ENCODE measurements at regions not wholly inside any gene's neighbourhood (a gene's known extent, or its start where the extent isn't known, plus 50 kb on each side); places are given as distances from the start of the nearest gene placed in this dataset.

DNA sequence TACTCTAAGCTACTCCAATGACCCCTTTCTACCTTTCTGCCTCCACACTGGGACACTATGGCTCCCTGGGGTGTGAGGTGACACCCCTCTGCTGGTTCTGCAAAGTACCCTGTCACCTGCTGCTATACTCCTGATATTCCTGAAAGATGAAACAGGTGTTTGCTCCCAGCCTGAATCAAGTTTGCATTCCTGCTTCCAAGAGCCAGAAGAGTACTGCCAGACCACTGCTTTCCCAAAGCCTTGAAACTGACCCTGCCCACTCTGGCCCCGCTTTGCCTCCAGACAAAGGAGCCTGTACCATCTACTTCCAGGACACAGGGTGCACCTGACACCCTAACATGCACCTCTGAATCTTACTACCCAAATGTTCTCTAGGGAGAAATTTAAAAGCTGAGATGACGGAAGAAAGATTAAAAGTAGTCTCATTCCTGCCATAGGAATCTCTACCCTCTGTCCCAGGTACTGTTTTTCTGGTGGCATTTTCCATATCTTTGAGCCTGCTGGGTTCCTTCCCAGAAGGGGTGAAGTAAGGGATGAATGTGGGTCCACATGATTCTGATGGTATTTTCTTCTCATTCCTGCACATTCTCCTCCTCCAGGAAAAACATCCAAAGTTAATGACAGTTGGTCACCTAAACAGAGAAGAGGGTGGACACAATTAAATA lies 70.3 kb upstream of the DUSP10 start:
- DNase-seq (ENCODE audit: low read depth): no peak

DNA sequence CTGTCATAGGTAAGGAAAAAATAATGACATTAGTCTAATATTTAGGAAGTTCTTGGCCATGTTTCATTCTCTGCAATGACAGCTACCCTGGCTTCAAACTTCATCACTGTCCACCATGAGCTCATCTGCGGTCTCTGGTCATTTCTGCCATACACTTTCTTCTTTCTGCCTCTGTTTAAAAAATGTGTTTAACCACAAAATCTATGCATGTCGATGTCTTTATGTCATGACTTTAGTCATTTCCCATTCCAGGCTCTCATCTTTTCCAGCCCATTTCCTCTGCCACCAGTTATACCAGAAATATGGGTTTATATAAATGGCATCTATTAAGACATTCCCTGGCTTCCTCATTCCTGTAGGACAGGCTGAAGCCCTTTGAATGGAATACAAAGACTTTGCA lies 68.5 kb upstream of the DUSP10 start:
- DNase-seq (ENCODE audit: low read depth): peak; percentile 96

DNA sequence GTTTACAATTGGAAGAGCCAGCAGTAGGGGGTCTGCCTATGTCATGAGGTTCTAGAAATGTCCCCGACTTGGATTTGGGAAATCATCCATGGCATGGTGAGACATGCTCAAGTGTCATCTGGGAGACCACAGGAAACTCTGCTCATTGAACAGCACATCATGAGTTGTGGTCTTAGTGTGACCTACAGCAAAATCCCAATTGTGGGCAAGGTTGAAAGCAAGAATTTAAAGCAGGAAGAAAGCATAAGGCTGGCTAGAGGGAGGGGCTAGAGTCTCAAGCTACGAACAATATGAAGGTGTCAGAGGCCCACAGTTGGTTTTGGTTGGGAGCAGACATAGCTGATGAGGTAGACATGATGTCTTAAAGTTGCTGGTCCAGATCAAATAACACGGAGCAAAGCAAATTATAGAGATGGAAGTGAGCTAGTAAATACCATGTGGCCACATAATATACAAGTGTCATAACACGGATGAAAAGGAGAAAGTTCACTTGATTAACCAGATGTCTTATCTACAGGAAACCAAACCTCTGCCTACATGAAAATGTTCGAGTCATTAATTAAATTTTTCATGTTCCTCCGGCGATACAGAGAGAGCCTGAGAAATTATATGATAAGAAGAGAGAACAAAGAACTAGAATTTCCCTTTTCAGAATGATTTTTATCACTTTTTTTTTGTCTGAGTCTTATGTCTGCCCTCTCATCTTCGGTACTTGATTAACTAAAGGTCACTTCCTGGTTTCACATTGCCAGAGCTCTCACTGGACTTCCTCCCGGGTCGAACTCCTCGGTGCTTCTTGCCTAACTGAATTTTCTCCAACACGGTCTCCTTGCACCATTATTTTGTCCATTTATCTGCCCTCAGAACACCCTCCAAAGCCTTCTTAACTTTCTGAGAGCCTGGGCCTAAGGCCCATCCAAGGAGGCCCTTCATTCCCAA lies 67.5 kb upstream of the DUSP10 start:
- DNase-seq (ENCODE audit: low read depth): peak; percentile 73

DNA sequence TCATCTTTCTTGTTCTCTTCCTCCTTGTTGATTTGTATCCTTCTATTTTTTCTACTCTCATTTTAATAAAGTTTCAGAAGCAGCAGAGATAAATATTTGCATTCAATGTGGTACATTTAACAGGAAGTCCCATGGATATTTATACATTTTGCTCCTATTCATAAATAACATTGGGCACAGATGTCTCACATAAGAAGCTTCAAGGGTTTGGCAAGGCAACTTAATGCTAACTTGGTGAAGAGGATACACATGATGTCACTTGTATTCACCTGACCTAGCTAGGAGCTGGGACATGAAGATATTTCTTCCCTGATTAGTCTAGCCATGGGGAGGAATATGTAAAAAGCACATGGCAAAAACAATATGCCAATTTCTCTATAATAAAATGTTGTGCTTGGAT lies 65.1 kb upstream of the DUSP10 start:
- no peak for DNase-seq (ENCODE audit: low read depth)

DNA sequence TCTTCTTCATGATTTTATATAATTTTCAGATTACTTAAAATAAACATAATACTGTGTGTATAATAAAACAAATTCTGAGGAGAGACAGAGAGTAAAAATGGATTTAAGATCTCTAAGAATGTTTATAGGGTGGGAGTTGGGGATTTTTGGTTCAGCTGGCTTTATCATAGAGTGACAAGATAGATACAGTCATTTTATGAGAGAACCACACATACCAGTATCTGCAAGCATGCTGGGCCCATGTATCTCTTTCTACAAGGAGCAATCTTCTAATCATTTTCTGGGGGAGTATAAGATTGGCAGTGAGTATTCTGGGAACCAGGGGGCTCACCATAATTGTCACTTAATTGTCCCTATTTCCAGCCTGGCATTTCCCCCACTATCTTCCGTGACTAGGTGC lies 64.3 kb upstream of the DUSP10 start:
- no peak for DNase-seq (ENCODE audit: low read depth)

DNA sequence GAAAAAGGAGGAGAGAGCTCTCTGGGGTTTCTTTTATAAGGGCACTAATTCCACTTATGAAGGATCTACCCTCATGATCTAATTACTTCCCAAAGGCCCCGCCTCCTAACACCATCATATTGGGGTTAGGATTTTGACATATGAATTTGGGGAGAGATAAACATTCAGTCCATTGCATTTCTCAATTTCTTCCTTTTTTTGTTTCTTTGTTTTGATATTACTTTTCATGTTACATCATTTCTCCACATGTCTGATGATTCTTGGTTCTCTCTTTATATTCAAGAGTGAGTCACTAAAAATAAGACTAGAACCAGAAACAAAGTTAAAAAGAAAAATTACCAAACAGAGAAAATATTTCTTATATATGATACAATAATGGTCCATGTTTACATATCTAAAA lies 63.2 kb upstream of the DUSP10 start:
- DNase-seq (ENCODE audit: low read depth): no peak

DNA sequence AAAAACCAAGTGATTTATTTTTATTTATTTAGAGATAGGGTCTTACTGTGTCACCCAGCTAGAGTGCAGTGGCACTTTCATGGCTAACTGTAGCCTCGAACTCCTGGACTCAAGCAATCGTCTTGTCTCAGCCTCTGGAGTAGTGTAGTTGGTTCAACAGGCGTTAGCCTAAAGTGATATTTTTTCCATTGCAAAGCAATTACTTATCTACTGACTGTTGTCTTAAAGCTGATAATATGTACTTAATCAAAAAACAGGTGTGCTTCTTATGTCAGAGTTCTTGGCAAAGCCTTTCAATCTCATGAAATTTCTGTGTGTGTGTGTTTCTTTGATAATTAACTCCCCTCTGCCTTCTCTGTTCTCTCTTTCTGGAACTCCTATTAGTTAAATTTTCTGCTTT lies 62.4 kb upstream of the DUSP10 start:
- DNase-seq (ENCODE audit: low read depth): no peak

DNA sequence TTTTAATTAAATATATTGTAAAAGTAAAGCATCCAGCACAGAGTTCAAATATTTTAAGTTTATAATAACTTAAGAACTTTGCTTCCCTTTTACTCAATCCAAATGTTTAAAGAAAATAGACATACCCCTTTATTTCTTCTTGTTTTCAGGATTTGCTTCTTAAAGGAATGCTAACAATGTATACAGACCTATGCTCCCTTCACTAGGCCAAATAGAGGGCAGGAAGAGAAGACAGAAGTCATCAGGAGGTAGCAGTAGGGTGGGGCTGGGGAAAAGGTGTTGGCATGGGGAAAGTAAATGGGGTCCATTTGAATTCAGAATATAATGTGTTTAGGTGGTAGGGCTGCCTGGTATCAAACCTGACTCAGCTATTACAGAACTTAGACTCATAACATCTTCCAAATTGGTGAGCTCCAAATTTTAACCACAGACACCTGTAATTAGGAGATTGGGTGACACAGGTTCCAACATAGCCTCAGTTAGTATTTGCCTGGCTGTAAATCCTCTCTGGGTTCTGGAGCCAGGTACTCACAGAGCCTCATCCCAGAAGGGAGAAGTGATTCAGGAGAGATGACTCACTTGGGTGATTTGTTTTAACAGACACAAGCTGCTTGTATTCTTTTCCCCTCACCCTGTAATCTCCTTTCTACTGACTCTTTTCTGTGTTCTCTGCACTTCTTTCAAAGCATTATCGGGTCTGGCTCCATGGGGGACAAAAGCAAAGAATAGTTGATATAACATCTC lies 60.1 kb upstream of the DUSP10 start:
- peak; percentile 88 for DNase-seq (ENCODE audit: low read depth)

DNA sequence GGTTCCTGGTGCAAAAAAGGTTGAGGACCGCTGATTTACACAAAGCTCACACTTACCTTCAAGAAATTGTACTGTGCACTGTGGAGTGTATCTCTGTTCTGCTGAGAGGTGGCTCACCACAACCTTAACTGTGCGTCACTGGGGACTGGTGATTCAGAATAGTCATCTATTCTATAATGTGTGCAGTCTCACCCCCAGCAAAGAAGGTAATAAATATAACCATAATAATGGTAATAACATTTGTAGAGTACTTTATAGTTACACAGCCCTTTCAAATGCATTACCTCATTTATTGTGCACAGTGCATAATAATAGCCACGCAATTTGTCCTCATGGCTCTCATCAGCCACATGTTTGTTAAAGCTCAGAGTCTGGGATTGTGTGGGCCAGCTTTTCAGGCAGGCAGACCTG lies 59.4 kb upstream of the DUSP10 start:
- DNase-seq (ENCODE audit: low read depth): no peak

DNA sequence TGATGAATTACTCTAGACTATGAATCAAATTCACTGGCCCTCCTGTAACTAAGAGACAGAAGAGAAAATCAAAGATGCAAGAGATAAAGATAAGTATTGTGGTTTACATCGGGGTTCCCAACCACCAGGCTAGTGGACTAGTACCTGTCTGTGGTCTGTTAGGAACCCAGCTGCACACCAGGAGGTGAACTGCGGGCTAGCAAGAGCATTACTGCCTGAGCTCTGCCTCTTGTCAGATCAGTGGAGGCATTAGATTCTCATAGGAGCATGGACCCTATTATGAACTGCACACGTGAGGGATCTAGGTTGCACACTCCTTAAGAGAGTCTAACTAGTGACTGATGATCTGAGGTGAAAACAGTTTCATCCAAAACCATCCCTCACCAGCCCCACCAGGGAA lies 58.9 kb upstream of the DUSP10 start:
- no peak for DNase-seq (ENCODE audit: low read depth)

DNA sequence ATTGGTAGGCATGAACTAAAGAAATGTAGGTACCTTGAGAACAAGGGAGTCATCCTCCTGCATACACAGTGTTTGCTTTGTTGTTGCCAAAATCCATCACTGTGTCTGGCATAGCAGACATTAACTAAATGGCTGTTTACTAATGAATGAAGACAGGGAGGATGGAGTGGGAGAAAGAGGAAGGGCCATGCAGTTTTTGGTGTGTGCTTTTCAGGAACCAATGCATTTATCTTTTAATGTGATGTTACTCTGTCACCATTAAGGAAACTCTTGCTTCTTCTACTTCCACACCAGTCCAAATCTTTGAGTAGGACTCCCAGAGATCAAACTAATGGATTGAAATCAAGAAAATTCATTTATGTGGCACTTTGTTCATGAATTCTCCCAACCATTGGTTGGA lies 55.6 kb upstream of the DUSP10 start:
- DNase-seq (ENCODE audit: low read depth): no peak

DNA sequence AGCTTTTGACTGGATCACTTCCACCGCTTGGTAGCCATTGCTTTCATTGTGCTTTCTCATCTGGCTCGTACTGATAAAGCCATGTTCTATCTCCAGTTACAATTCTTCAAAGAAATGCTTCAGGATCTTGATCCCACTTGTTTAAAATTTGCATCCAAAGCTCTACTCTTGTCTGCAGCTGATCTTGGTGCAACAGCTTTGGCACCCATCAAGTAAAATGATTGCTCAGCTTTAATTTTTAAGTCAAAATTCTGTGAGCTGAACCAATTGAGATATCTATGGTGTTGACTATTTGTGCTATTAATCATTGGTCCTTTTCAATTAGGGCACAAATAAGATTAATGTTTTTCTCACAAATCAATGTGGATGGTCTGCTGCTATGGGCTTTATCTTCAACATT lies 54.8 kb upstream of the DUSP10 start:
- no peak for DNase-seq (ENCODE audit: low read depth)

DNA sequence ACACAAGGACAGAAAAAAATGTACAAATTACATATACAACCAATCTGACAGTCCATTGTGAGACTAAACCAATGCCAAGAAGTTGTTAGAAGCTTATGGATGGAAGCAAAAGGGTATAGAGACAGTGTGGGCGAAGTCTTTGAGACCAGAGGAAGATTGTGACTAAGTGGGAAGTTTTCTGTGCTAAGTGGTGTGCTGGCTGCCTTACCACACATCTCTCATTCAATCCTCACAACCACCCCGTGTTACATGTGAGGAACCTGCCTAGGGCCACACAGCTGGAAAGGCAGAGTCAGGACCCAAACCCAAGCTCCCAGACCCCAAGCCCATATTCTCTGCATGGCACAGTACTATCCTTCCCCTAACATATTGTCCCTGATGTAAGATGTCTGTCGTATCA lies 53.5 kb upstream of the DUSP10 start:
- DNase-seq (ENCODE audit: low read depth): no peak

DNA sequence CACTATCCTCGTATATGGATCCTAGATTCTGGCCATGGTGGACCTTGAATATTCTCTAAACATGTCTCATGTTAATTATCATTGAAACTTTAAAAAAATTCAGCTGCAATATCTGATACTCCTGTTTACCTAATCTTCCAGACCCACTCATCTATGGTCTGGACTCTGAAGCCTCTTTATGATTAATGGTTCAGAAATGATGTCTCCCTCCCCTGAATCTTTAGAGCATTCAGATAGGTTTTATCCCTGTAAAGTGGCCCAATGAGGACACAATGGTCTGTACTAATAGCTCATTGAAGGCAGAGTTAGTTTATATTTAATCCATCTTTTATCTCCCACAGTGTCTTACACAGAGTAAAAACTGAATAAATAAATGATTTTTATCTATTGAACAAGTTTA lies 53.0 kb upstream of the DUSP10 start:
- DNase-seq (ENCODE audit: low read depth): peak; percentile 40

DNA sequence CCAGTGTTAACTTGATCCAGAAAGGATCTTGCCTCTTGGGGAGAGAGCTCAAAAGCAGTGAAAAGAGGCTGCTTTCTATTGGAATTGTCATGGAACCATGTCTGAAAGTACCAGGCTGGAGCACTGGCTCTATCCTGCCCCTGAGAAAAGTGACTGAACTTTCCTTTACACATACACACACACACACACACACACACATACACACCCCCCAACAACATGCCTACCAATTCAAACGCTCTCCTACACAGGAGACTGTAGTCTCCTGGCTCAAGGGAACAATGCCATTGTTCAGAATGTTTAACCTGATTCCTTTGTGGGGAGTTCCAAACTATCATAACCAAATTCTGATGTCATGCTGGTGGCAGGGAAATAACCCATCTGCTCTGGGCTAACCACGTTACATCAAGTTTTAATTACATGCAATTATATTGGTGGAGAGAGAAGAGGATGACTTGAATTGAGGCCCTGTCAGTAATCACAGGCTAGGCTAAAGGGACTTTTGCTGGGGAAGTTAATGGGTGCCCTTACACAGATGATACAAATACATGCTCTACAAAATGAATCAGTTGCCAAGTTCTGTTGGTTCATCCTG lies 52.3 kb upstream of the DUSP10 start:
- DNase-seq (ENCODE audit: low read depth): no peak

DNA sequence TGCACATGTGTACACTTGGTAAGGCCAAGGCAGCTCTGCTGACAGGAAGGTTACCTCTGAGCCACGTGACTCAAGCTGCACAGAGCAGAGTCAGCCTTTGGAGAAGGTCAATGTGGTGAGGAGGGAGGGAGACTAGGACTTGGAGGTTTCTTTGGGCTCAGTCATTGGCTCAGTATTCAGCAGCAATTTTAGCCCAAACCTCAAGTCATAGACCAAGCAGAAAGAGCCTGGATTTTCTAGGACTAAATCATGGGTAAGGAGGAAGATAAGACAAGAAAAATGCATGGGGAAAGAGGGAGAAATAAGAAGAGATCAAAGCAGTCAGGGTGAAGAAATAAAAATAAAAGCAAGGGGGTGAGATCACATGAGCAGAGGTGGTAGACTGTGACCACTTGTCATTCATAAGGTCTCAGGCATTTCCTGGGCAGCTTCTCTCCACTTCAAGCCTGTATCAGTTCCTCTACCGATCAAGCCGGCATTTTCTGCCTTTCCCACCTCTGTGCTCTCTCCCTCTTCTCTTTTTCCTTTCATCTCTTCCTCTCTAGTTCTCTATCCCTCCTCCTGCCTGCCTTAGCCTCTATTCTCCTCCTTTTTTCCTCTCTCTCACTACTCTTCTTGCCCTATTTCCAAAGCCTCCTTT lies 51.7 kb upstream of the DUSP10 start:
- no peak for DNase-seq (ENCODE audit: low read depth)

DNA sequence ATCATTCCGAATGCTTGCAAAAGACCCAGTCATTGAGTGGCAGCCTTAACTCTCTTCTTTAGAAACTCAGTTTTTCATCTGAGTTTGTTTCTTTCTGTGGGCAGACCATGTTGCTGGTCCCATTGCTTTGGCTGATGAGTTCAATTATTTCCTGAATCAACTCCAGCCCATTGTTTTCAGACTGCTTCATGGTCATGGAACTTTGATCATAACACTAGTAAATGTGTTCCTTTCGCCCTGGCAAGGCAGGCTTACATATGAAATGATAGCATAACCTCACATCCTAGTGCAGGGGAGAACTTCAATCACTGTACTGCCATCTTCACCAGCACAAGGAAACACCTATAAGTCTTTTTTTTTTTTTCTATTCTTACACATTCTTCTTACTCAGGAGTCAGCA lies 50.0 kb upstream of the DUSP10 start:
- no peak for DNase-seq (ENCODE audit: low read depth)
